ENCODE measurements at regions not wholly inside any gene's neighbourhood (a gene's known extent, or its start where the extent isn't known, plus 50 kb on each side); places are given as distances from the start of the nearest gene placed in this dataset.

DNA sequence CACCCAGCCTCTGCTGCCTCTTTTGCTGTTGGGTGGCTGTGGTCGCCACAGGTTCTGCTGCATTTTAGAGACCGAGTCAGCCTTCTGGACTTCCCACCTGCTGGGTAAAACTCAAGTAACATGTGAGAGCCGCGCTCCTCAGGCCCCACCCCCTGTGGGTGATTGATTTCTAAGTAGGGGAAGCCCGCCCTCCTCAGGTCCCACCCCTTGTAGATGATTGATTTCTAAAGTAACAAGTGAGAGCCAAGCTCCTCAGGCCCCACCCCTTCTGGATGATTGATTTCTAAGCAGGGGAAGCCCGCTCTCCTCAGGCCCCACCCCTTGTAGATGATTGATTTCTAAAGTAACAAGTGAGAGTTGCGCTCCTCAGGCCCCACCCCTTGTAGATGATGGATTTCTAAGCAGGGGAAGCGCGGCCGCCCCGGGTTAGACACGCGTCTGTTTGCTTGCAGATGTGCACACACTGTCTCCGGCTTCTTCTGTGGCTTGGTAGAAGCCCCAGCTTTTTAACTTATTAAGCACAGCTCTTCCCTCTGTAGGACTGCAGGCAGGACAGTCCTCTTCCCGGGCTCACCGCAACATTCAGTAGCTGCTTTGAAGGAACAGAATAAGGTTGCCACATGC, 83.4 kb downstream of the FAM43A start:
- peak; percentile 83 for DNase-seq (ENCODE audit: low read depth)

DNA sequence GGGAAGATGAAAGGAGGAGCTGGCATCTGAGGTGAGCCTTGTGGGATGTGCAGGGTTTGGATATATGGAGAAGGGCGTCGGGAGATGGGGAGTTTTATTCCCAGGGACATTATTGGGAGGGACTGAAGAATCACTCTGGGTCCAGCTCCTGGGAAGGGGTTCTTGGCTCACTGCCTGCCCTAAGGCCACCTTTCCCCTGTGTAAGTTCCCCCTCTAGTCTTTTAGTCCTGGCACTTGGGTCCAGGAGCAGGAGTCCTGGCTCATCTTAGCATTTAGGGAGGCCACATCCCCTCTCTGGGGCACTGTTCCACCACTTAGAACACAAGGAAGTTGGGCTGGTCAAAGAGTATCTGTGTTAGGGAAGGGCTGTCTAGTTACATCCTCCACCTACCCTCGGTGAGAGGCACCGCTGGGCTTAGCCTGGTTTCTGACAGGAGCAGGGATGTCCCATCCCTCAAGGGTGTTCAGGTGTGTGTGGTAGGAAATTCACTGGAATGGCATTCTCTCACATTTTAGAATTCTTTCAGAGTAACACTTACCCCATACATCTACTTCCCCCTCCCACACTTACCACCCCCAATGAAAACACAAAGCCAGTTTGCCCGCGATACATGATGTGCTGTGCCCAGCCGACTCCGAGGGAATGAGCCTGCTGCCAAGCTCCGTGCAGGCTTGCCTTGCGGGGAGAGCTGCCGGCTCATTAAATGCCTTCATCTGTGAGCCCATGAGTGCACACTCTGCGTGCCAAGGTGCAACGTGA, 86.7 kb downstream of the FAM43A start:
- no peak for DNase-seq (ENCODE audit: low read depth)

DNA sequence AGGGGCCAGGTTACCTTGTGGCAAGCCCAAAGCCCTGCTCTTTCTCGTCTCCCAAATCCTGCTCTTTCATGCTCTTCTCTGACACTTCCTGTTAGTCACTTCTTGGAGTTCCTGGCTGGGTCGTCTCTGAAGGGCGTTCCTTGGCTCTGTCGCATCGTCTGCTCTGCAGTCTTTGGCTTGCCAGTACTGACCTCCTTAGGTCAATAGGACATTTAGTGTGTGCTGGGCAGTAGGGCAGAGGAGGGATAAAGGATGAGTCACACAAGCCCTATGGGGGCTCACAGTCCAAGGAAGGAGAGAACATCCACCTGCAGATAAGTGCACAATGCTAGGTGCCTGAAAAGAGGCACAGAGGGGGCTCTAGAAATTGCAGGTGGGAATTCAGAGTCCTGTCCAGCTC, 87.5 kb downstream of the FAM43A start:
- no peak for DNase-seq (ENCODE audit: low read depth)

DNA sequence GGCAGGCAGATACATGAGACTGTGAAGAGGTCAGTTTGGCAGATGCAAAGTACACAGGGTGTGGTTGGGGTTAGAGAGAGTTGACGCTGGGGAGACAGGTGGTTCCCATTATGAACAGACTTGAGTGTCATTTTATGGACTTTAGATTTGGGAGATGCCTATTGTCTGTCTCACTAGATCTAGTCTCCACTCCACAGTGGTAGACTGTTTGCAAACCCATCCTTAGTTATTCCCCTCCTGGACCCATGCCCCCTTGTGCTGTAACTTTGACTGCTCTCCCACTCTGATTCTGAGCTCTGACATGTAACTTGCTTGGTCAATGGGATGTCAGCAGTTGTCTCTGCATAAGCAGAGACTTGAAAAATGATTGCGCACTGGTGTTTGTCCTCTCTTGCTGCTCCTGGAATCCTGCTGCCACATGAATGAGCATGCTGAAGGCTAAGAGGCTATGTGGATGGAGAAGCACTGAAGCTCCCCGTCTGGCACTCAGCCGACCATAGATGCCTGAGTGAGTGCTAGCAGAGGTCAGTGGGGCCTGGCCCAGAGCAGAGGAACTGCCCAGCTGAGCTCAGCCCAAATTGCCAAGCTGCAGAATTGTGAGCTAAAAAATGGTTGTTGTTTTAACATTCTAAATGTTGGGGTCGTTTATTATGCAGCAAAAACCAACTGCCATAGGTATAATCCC, 88.2 kb downstream of the FAM43A start:
- DNase-seq (ENCODE audit: low read depth) = no peak

DNA sequence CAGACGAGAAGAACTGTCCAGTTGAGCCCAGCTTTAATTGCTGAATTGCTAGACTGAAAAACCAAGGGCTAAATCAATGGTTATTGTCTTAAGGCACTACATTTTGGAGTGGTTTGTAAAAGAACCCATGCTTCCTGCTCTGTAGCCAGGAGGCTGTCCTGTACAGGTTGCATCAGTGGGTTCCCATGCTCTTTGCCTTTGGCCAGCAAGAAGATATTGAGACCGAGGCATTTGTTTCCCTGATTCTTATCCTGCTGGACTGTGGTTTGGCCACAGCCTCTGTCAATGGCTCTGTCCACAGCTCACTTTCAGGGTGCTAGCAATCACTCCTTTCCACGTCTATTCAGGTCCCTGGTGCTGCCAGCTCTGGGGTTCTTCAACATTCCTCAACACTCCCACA, 89.6 kb downstream of the FAM43A start:
- no peak for DNase-seq (ENCODE audit: low read depth)

DNA sequence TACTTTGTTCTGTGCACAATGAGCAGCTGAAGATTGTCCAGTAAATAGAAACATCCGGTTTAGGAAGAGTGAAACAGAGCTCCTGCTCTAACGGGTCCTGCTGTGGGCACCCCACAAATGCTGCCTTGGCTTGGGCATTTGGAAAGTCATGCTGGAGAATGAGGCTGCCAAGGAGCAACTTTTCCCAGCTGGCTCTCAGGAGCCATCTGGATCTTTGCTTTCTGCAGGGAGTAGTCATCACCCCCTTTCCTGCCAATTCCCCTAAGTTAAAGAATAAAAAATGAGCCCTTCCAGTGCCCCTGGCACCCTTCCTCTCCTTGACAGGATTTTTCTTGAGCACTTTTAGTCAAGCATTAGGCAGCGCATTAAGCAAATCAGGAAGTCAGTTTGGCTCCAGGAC, 90.0 kb downstream of the FAM43A start:
- no peak for DNase-seq (ENCODE audit: low read depth)

DNA sequence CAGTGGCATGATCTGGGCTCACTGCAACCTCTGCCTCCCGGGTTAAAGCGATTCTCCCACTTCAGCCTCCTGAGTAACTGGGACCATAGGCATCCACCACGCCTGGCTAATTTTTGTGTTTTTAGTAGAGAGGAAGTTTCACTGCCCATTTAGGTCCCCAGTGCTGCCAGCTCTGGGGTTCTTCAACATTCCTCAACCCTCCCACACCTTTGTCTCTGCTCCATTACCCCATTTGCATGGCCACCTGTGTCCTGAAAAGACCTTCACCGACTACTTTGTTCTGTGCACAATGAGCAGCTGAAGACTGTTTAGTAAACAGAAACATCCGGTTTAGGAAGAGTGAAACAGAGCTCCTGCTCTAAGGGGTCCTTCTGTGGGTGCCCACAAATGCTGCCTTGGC, 92.0 kb downstream of the FAM43A start:
- no peak for DNase-seq (ENCODE audit: low read depth)

DNA sequence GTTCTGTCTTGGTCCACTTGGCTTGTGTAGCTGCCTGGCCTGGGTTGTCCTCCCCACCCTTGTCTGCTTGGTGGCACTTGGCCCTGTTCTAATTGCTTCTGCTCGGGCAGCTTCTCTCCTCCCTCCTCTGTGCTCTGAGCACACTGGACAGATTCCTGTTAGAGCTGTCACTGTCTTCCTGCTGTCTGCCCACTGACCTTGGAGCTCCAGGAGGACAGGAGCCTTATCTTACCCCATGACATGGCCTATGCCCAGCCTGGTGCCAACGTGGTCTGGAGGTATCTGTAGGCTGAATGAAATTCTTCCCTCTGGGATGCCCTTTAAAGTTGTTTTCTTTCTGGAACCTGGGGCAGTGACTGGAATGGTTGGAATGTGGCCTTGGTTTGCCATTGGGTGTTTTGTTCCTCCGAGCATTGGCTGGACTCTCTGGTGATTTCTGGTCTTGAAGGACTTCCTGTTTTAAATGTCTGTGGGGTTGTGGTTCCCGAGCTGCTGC, 94.1 kb downstream of the FAM43A start:
- no peak for DNase-seq (ENCODE audit: low read depth)

DNA sequence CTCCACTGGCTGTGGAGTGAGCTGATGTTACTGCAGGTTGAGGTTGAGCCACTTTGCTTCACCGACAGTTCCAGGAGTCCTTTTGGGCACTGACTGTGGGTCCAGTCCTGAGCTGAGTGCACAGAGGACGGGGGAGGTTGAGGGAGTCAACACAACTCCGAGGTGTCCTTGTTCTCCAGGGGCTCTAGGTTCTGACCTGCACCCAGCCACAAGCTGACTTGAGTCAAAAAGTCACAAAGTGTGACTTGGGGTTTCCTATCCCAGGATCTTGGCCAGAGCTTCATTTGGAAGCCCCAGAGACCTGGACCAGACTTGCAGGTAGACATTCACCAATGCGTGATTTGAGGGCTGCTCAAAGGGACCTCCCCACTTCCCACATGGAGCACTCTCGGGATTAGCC, 95.0 kb downstream of the FAM43A start:
- no peak for DNase-seq (ENCODE audit: low read depth)

DNA sequence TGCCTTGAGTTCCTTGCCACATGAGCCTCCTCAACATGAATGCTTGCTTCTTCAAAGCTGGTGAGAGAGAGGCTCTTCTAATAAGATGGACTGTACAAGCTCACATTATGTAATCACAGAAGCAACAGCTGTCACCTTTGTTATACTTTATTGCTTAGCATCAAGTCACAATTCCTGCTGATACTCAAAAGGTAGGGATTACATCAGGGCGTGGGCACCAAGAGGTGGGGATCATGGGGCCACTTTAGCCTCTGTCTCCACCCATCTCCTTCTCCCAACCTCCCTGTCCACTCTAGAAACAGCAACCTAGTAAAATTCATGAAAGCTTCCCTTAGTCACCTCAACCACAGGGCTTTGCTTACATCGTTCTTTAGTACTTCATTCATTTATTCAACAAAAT, 95.9 kb downstream of the FAM43A start:
- no peak for DNase-seq (ENCODE audit: low read depth)

DNA sequence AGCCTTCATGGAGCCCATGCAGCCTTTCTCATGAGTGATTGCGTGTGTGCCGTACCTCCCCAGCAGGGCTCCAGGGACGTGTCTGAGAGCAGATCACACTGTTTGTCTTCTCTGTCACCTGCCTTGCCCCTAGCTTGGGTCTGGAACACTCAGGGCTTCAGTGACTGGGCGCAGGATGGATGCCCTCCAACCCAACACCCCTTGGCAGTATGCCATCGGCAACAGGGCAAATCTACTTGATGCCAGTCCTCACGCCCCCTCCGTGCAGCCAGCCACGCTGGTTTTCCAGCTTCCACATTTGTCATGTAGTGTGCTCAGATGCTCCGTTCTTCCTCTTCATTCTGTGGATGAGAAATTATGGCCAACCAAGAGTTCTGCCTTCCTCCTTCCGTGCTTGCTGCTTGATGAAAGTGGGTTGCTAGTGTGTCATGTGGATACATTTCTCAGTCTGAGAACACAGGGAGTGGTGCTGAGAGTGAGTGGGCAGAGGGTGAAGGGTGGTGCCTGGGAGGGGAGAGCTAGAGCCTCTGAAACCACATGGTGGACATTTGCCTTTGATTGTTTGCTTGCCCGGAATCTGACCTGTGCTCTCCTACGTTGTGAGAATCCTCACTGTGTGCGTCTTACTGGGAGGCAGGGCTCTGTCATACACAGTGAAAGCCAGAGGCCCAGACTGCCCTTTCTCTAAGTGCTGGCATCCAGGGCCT, 97.2 kb downstream of the FAM43A start:
- no peak for DNase-seq (ENCODE audit: low read depth)

DNA sequence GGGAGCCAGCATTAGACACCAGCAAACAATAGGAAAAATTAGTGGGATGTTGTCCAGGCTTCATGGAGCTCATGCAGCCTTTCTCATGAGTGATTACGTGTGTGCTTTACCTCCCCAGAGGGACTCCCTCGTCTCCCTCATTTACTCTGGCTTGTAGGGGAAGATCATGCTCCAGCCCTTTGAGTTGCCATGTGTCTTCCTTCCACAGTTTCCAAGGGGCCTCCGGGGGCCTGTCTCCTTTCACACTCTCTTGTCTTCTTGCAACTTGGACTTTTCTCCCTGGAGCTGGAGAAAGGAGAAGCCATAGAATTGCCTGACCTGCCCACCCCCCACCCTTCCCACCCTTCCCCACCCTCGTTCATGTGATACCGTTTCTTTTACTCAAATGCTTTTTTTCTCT, 98.7 kb downstream of the FAM43A start:
- DNase-seq (ENCODE audit: low read depth) = no peak

DNA sequence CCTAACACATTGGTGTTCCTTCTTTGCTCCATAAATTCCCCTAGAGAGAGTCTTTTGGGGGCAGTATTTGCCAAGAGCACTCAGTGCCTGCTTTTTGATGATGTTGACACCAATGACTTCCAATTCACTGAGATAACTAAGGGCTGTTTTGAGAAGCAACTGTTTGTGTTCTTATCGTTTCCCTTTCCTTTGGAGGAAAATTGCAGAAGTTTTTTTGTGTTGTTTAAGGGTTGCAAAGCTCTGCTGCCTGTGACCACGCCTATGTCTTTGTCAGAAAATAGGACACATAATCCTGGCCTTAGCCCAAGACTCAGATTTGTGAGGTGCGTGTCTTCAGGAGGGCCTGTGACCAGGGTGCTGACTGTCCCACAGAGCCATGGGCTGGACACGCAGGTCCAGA, 99.6 kb downstream of the FAM43A start:
- DNase-seq (ENCODE audit: low read depth) = no peak

DNA sequence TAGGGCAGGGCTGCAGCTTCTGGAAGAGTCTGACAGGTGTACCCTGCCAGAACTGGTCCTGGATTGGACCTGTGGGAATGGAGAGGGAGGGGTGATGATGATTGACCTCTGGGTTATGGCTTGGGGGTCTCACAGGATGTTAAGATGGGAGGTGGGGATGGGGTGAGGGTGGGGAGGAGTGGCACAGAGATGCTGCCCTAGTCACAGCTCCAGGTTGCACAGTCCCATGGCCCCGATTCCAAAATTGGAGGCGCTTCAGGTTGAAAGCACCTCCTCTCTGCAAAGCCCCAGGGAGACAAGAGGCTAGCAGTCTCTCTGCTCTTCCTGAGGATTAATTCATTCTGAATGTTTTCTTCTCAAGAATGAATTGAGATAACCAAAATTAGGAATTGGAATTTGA, 101.4 kb downstream of the FAM43A start:
- no peak for DNase-seq (ENCODE audit: low read depth)

DNA sequence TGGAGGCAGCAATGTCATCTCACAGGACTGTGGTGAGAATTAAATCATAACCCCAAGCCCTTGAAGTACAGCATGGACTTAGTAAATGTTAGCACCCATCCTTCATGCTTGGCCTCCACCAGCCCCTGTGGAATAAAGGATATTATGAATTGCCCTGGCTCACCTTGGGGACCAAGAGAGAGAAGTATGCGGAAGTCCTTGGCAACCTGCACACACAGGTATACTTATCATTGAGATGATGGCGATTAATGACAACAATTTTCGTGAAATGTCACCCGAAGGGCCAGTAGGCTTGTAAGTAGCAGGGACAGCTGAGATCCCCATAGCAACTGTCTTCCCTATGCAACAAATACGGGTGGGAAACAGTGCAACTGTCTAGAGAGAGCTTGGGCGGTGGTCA, 102.0 kb downstream of the FAM43A start:
- no peak for DNase-seq (ENCODE audit: low read depth)

DNA sequence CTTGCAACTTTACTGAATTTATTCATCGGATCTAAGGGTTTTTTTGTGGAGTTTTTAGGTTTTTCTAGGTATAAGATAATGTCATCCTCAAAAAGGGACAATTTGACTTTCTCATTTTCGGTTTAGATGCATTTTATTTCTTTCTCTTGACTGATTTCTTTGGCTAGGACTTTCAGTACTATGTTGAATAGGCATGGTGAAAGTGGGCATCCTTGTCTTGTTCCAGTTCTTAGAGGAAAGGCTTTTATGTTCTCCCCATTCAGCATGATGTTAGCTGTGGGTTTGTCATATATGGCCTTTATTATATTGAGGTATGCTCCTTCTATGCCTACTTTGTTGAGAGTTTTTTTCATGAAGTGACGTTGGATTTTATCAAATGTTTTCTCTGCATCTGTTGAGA, 106.7 kb downstream of the FAM43A start:
- DNase-seq (ENCODE audit: low read depth) = no peak

DNA sequence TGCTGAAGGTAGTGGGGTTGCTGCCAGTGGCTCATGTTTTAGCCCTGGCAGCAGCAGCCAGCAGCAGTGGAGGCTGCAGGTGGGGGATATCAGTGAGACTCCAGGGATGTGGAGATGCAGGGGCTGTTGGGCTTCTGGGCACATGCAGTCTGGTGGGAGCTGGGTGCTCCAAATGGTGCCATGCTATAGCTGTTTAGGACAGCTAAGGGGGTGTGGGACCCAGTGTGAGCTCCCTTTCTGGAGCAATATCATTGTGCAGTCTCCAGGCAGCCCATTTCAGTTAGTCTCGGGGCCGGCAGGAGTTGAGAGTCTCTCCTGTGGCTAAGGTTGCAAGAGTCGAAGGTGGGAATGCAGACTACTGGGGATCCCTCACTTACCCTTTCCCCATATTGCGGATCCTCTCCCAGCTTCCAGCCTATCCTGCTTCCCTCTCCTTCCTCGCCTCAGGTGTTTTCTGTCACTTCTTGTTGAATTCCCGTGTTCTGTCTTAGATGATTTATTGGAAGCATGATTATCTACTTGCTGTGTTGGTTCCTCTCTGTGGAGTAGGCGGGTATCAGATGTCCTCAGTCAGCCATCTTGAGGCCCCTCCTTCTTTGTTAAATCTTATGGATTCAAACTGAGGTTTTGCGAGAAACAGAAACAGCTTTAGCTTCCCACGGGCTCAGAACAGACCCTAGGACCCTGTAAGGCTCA, 112.0 kb downstream of the FAM43A start:
- no peak for DNase-seq (ENCODE audit: low read depth)

DNA sequence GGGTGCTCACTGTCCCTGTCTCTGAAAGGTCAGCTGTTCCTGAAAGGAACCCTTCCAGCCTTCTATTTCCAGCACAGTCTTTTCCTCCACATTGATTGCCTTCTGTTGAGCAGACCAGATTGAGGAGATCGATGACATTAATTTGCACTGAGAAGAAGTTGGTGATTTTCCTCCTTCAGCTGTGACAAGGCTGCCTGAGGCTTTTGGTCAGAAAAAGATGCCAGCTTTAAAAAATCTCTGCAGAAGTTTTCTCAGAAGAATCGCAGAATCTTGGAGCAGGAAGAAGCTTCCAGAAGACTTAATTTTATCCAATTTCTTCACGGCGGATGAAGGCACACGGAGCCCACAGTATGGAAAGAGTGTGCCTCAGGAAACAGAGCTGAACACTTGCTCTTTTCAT, 112.8 kb downstream of the FAM43A start:
- DNase-seq (ENCODE audit: low read depth) = no peak

DNA sequence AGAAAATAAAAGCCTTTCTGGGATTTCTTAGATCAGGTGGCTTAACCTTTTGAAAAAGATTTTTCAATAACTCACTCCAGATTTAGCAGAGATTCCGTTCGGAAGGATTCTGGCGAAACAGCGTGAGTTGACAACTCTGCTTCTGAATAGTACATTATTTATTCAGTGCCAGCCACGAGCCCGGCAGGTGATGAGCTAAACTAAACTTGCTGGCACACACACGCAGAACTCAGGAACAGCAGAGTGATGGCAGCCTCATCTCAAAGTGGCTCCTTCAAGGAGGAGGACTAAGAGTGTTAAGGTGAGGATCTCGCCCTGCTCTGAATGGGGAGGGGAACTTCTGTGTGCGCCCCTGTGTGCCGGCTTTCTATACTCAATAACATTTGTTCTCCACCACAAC, 114.3 kb downstream of the FAM43A start:
- no peak for DNase-seq (ENCODE audit: low read depth)

DNA sequence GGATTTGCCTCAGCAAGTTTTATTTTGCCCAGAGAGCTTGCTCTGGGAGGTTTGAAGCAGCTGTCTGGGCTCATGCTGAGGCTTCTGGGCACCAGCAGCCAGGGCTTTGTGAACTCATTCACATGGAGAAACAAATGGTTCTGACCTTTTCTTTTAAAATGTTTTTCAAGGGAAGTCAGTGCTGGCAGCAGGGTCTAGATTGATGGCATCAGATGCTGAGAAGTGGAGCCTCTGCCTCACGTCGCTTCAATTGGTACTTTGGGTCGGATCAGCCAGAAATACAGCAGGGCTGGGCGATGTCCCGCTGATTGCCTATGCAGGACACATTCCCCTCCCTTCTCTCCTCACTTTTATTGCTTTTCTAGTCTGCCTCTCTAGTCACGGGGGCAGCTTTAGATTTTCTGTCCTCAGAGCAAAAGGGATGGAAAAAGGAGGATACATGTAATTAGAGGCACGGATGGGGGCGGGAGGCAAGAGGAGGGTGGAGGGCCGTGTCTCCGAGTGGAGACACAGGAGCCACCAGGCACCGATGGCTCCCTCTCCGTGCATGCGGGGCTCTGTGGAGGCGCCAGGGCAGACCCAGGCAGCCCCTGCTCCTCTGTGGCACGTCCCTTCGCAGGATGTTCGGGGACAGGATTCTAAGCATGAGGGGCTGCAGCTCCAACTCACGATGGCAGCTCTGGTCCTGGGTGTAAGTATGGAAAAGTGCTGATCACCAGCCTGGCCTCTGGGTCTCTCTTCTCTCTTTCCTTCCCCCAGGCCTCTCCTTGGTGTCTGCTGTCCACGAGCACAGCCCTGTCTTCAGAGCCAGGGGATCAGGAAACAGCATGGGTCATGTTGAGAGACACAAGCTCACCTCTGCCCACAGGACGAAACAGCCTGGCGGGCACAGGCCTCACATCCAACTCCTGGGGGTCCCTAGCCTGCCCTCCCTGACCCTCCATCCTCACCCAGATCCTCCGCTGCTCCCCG, 116.1 kb downstream of the FAM43A start:
- DNase-seq (ENCODE audit: low read depth) = no peak

DNA sequence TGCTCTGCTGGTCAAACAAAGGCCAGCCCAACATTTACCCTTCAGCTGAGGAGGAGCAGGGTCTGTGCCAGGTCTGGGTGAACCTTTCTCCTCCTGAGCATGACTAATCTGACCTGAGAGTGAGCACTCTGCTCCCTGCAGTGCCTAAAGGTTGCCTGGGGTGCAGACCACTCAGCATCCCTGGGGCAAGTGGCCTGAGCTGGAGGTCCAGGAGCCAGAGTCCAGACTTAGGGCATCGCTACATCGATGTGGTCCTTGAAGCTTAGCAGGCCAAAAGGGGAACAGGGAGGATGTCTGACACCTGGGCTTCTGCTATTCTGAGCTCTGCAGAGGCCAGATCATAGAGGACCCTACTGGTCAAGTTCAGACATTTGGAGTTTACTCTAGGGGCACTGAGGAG, 119.1 kb downstream of the FAM43A start:
- no peak for DNase-seq (ENCODE audit: low read depth)
